ENCODE measurements at regions not wholly inside any gene's neighbourhood (a gene's known extent, or its start where the extent isn't known, plus 50 kb on each side); places are given as distances from the start of the nearest gene placed in this dataset.

GRCh38 chr5:30121043-30121442 lies 1072.4 kb upstream of the CDH6 start:
- TF ChIP-seq EZH2 (IDR thresholded peaks at IDR 0.05; ENCODE audit: low read depth, unreplicated experiment) (no peak), CTCF (conservative IDR thresholded peaks at IDR 0.05; ENCODE audit: low read depth in 2 of 2) (no peak), POLR2AphosphoS5 (IDR thresholded peaks at IDR 0.05; ENCODE audit: low read depth) (no peak), ETS1 (IDR thresholded peaks at IDR 0.05) (no peak)

All from GM23338 (cell line).